ENCODE measurements at regions not wholly inside any gene's neighbourhood (a gene's known extent, or its start where the extent isn't known, plus 50 kb on each side); places are given as distances from the start of the nearest gene placed in this dataset.

DNA sequence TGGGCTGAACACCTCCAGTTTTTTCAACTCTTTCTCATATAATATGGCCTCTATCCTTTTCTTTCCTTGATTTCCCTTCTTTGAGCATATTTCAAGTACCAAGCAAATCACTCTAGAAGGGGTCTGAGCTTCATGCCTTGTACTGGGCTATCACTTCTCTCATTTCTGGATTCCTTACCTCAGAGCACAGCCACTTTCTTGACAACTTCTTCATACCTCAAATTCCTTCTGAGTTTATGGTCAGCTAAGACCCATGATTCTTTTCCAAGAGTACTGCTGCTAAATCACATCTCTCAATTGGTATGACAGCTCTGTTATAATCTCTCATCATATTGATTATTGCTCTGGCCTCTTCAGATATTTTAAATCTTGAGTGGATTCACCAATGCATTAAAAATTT lies 224.8 kb upstream of the ZBED5 start:
- no peak for TF ChIP-seq RAD21 (IDR thresholded peaks at IDR 0.05; ENCODE audit: low read depth)
- no peak for TF ChIP-seq CEBPB (IDR thresholded peaks at IDR 0.05)
- TF ChIP-seq EP300 (IDR thresholded peaks at IDR 0.05; ENCODE audit: borderline replicate concordance) = no peak
- no peak for TF ChIP-seq CREB1 (IDR thresholded peaks at IDR 0.05; ENCODE audit: low read depth)
- no peak for TF ChIP-seq TAF1 (IDR thresholded peaks at IDR 0.05; ENCODE audit: low read depth)
- TF ChIP-seq, protein P1, sequence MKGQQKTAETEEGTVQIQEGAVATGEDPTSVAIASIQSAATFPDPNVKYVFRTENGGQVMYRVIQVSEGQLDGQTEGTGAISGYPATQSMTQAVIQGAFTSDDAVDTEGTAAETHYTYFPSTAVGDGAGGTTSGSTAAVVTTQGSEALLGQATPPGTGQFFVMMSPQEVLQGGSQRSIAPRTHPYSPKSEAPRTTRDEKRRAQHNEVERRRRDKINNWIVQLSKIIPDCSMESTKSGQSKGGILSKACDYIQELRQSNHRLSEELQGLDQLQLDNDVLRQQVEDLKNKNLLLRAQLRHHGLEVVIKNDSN (IDR thresholded peaks at IDR 0.05) = no peak
- TF ChIP-seq EGR1 (IDR thresholded peaks at IDR 0.05) = no peak
- TF ChIP-seq YY1 (IDR thresholded peaks at IDR 0.05; ENCODE audit: low read depth) = no peak
- TF ChIP-seq, protein P2, sequence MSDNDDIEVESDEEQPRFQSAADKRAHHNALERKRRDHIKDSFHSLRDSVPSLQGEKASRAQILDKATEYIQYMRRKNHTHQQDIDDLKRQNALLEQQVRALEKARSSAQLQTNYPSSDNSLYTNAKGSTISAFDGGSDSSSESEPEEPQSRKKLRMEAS (IDR thresholded peaks at IDR 0.05) = no peak
- TF ChIP-seq, protein P3, sequence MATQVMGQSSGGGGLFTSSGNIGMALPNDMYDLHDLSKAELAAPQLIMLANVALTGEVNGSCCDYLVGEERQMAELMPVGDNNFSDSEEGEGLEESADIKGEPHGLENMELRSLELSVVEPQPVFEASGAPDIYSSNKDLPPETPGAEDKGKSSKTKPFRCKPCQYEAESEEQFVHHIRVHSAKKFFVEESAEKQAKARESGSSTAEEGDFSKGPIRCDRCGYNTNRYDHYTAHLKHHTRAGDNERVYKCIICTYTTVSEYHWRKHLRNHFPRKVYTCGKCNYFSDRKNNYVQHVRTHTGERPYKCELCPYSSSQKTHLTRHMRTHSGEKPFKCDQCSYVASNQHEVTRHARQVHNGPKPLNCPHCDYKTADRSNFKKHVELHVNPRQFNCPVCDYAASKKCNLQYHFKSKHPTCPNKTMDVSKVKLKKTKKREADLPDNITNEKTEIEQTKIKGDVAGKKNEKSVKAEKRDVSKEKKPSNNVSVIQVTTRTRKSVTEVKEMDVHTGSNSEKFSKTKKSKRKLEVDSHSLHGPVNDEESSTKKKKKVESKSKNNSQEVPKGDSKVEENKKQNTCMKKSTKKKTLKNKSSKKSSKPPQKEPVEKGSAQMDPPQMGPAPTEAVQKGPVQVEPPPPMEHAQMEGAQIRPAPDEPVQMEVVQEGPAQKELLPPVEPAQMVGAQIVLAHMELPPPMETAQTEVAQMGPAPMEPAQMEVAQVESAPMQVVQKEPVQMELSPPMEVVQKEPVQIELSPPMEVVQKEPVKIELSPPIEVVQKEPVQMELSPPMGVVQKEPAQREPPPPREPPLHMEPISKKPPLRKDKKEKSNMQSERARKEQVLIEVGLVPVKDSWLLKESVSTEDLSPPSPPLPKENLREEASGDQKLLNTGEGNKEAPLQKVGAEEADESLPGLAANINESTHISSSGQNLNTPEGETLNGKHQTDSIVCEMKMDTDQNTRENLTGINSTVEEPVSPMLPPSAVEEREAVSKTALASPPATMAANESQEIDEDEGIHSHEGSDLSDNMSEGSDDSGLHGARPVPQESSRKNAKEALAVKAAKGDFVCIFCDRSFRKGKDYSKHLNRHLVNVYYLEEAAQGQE (IDR thresholded peaks at IDR 0.05; ENCODE audit: low read depth) = no peak
- no peak for TF ChIP-seq TEAD4 (IDR thresholded peaks at IDR 0.05)
- no peak for TF ChIP-seq ZBTB7A (IDR thresholded peaks at IDR 0.05; ENCODE audit: low read depth)
- TF ChIP-seq TCF12 (IDR thresholded peaks at IDR 0.05; ENCODE audit: low read depth) = no peak

All from Ishikawa (cell line).